Transverse colon (tissue), 4 donors: ENCODE measurements at regions not wholly inside any gene's neighbourhood (a gene's known extent, or its start where the extent isn't known, plus 50 kb on each side); places are given as distances from the start of the nearest gene placed in this dataset.

Experiments used
- DNase-seq: peaks from one replicate; pipeline ENCODE4 v3.0.0-alpha.2; 2019
- H3K27ac ChIP-seq, 4 donors: fragments of 200-600 bp; sonication (generic); 2 replicates each; pipeline ENCODE4 v1.5.1; 2016 to 2018; ENCODE audit warnings: inconsistent platforms in 4 of 4
- H3K27me3 ChIP-seq: fragments of 200-600 bp; sonication (generic); 2 replicates; pipeline ENCODE4 v1.5.1; 2017; ENCODE audit warnings: inconsistent platforms
- H3K36me3 ChIP-seq, 4 donors: fragments of 200-600 bp; sonication (generic); 2 replicates each; pipeline ENCODE4 v1.5.1; 2017 to 2019; ENCODE audit warnings: inconsistent platforms in 4 of 4
- H3K4me1 ChIP-seq, 4 donors: fragments of 200-600 bp; sonication (generic); 2 replicates each; pipeline ENCODE4 v1.5.1; 2017 to 2020; ENCODE audit warnings: inconsistent platforms in 4 of 4
- H3K4me3 ChIP-seq, 4 donors: fragments of 200-600 bp; sonication (generic); 1 replicate in 1 of 4; 2 replicates in 3 of 4; pipeline versions ENCODE4 v1.5.1 to v1.6.1; 2017 to 2019; ENCODE audit warnings: inconsistent platforms in 4 of 4
- H3K9me3 ChIP-seq, 2 donors: fragments of 200-600 bp; sonication (generic); 2 replicates each; pipeline ENCODE4 v1.5.1; 2017 to 2019; ENCODE audit warnings: inconsistent platforms in 2 of 2
- CTCF ChIP-seq, 5 experiments: fragments of 200-600 bp in 3 of 5; fragments of 450-650 bp in 2 of 5; sonication (generic) in 3 of 5; IDR thresholded peaks; 1 replicate in 2 of 5; 2 replicates in 3 of 5; pipeline ENCODE4 v1.5.1; 2016 to 2017; ENCODE audit warnings: antibody characterized with exemption in 5 of 5, inconsistent platforms in 3 of 5, mild to moderate bottlenecking in 2 of 5, moderate library complexity in 1 of 5
- EP300 ChIP-seq: sonication (generic); formaldehyde crosslinking; IDR thresholded peaks from one replicate; pipeline ENCODE4 v1.6.1; 2017; ENCODE audit warnings: antibody characterized with exemption, low read depth
- POLR2A ChIP-seq: fragments of 450-650 bp; IDR thresholded peaks from one replicate; pipeline ENCODE4 v1.6.1; 2016; ENCODE audit warnings: antibody characterized with exemption, mild to moderate bottlenecking, moderate library complexity
- POLR2AphosphoS5 ChIP-seq, 3 donors: sonication (generic); formaldehyde crosslinking; IDR thresholded peaks; one replicate each; pipeline ENCODE4 v1.6.1; 2016; ENCODE audit warnings: antibody characterized with exemption in 3 of 3
- WGBS, 2 donors: methylation state at CpG; one replicate each; pipeline ENCODE4 v1.1.5; 2018; ENCODE audit warnings: low coverage in 1 of 2; 5-methylcytosine and 5-hydroxymethylcytosine counted together
- in situ Hi-C, 4 donors: fragments of 200-750 bp; cut with MboI; loops; one replicate each; pipeline versions ENCODE4 v1.15.0 to v1.15.1; 2017; ENCODE audit warnings: low sequenced_read_pairs in 3 of 4, low pct_ligation_motif_present in 1 of 4, low pct_unique_long_range_greater_than_20kb in 1 of 4
- intact Hi-C: fragments of 100-400 bp; cut with DNase I; formaldehyde crosslinking; loops from one replicate; pipeline ENCODE4 v1.15.1; 2023; ENCODE audit warnings: low total_unique reads

- in situ Hi-C loops = no loop called here
- WGBS, 2 donors = 89 to 100% methylated on average over 2 of the region's 2 CpGs
Observed at GRCh38 chr5:56419667-56420066, 186.5 kb upstream of the ANKRD55 start.

GRCh38 chr5:56415356-56415765, 182.2 kb upstream of the ANKRD55 start:
- TF ChIP-seq POLR2A (no peak), EP300 (no peak), POLR2AphosphoS5 (IDR thresholded peaks at IDR 0.05) (no peak), CTCF (IDR thresholded peaks at IDR 0.05) (no peak)
- Histone ChIP-seq H3K4me3 (no peak overlapping the region), H3K36me3 (no peaks in the 10 kb centered on the region), H3K27ac (peak overlapping the region; percentile 49 to 64 (median 58)), H3K27me3 (no peaks in the 10 kb centered on the region), H3K9me3 (peaks cover 6 to 8% of the 10 kb centered on the region in 2 donors), H3K4me1 (peaks cover 0 to 3% (median 0%) of the 10 kb centered on the region in 4 donors)
- in situ Hi-C loops = no loop called here
- WGBS, 2 donors = 60 to 84% methylated on average over 1 to 3 of the region's 3 CpGs
- peak; percentile 70 for DNase-seq
- intact Hi-C loops = no loop called here

More at GRCh38 chr5:56419667-56420066, 186.5 kb upstream of the ANKRD55 start:
- intact Hi-C loops = no loop called here
- peaks cover 10 to 20% of the 10 kb centered on the region in 2 donors for H3K9me3 ChIP-seq
- H3K4me3 ChIP-seq = no peak overlapping the region
- peaks cover 0 to 7% (median 0%) of the 10 kb centered on the region in 4 donors for H3K4me1 ChIP-seq
- TF ChIP-seq POLR2A (no peak), CTCF (IDR thresholded peaks at IDR 0.05) (no peak), EP300 (no peak), POLR2AphosphoS5 (IDR thresholded peaks at IDR 0.05) (no peak)
- no peaks in the 10 kb centered on the region for H3K27me3 ChIP-seq
- no peaks in the 10 kb centered on the region for H3K36me3 ChIP-seq
- DNase-seq = no peak
- no peak overlapping the region for H3K27ac ChIP-seq

- H3K9me3 ChIP-seq = no peaks in the 10 kb centered on the region
- peaks cover 0 to 3% (median 0%) of the 10 kb centered on the region in 4 donors for H3K4me1 ChIP-seq
- WGBS, 2 donors = 67 to 69% methylated on average over 3 of the region's 3 CpGs
- no peaks in the 10 kb centered on the region for H3K27me3 ChIP-seq
- in situ Hi-C loops = no loop called here
- no peak overlapping the region for H3K4me3 ChIP-seq
- no peak for DNase-seq
- intact Hi-C loops = no loop called here
- no peak for TF ChIP-seq POLR2AphosphoS5 (IDR thresholded peaks at IDR 0.05)
- H3K27ac ChIP-seq = peak overlapping the region; percentile 49 to 64 (median 58)
- H3K36me3 ChIP-seq = no peaks in the 10 kb centered on the region
Observed at GRCh38 chr5:56414066-56414465, 180.9 kb upstream of the ANKRD55 start.

- in situ Hi-C loops = no loop called here
- H3K27ac ChIP-seq = peak overlapping the region; percentile 28 to 64 (median 46)
- no peak overlapping the region for H3K4me3 ChIP-seq
- WGBS, 2 donors = 47 to 53% methylated on average over 4 of the region's 4 CpGs
- TF ChIP-seq CTCF (IDR thresholded peaks at IDR 0.05) (no peak), EP300 (no peak), POLR2AphosphoS5 (IDR thresholded peaks at IDR 0.05) (no peak), POLR2A (no peak)
- intact Hi-C loops = no loop called here
- H3K9me3 ChIP-seq = no peaks in the 10 kb centered on the region
- H3K27me3 ChIP-seq = no peaks in the 10 kb centered on the region
- H3K4me1 ChIP-seq = peaks cover 0 to 3% (median 0%) of the 10 kb centered on the region in 4 donors
- no peak for DNase-seq
- H3K36me3 ChIP-seq = no peaks in the 10 kb centered on the region
Observed at GRCh38 chr5:56413546-56413945, 180.4 kb upstream of the ANKRD55 start.
